NCI-H2081 (cell line): ENCODE measurements at regions not wholly inside any gene's neighbourhood (a gene's known extent, or its start where the extent isn't known, plus 50 kb on each side); places are given as distances from the start of the nearest gene placed in this dataset.
"Not testable (repeated sequence)": the region's sequence is repeated elsewhere in the genome, so short reads cannot be mapped to it uniquely, and the experiment has no call there.

Experiments
- DNase-seq, 2 experiments: peaks; one replicate each; lab custom pipeline; 2025; lab: John Stamatoyannopoulos, UW

- no peak for DNase-seq
These were observed 636.3 kb downstream of the UTRN start for GRCh38 chr6:144921206-144921975.

GRCh38 chr6:144922120-144922722 lies 637.1 kb downstream of the UTRN start:
- no peak for DNase-seq

GRCh38 chr6:144922771-144923490 lies 637.8 kb downstream of the UTRN start:
- not testable (repeated sequence) for DNase-seq

GRCh38 chr6:144923491-144923787 lies 638.3 kb downstream of the UTRN start:
- DNase-seq, result not testable (repeated sequence)

GRCh38 chr6:144928847-144929246 lies 643.7 kb downstream of the UTRN start:
- no peak for DNase-seq

GRCh38 chr6:144929262-144929661 lies 644.1 kb downstream of the UTRN start:
- DNase-seq, result no peak

GRCh38 chr6:144931172-144932035 lies 646.3 kb downstream of the UTRN start:
- DNase-seq, result peak; percentile 43 to 62

GRCh38 chr6:144932621-144933020 lies 647.5 kb downstream of the UTRN start:
- DNase-seq, result no peak

GRCh38 chr6:144935181-144935580 lies 650.0 kb downstream of the UTRN start:
- no peak for DNase-seq

GRCh38 chr6:144935661-144936060 lies 650.5 kb downstream of the UTRN start:
- DNase-seq, result no peak

GRCh38 chr6:144936764-144937163 lies 651.6 kb downstream of the UTRN start:
- no peak for DNase-seq

- DNase-seq, result no peak
These were observed 654.8 kb downstream of the UTRN start for GRCh38 chr6:144939921-144940320.

GRCh38 chr6:144944106-144944505 lies 659.0 kb downstream of the UTRN start:
- DNase-seq, result no peak

- no peak for DNase-seq
These were observed 662.4 kb downstream of the UTRN start for GRCh38 chr6:144947398-144947976.

GRCh38 chr6:144951730-144952437 lies 666.7 kb downstream of the UTRN start:
- no peak for DNase-seq

- no peak for DNase-seq
These were observed 667.5 kb downstream of the UTRN start for GRCh38 chr6:144952456-144953240.

- DNase-seq, result no peak
These were observed 668.6 kb downstream of the UTRN start for GRCh38 chr6:144953552-144954240.

GRCh38 chr6:144954241-144954556 lies 669.1 kb downstream of the UTRN start:
- no peak for DNase-seq

GRCh38 chr6:144955392-144955791 lies 670.3 kb downstream of the UTRN start:
- DNase-seq, result no peak

- DNase-seq, result no peak
These were observed 670.7 kb downstream of the UTRN start for GRCh38 chr6:144955859-144956258.
